Smooth muscle cell (in vitro differentiated cells): ENCODE measurements at regions not wholly inside any gene's neighbourhood (a gene's known extent, or its start where the extent isn't known, plus 50 kb on each side); places are given as distances from the start of the nearest gene placed in this dataset.

Experiments used
- DNase-seq: peaks from one replicate; lab custom pipeline; 2025; ENCODE audit not compliant: unreplicated experiment; lab: John Stamatoyannopoulos, UW
- H2AFZ ChIP-seq: fragments of 200-600 bp; sonication (generic); 2 replicates; pipeline ENCODE4 v1.6.0; 2016; ENCODE audit warnings: antibody characterized with exemption, low read depth, mild to moderate bottlenecking
- H3F3A ChIP-seq: fragments of 200-600 bp; sonication (generic); 2 replicates; pipeline ENCODE4 v1.6.0; 2017; ENCODE audit warnings: antibody characterized with exemption, low read depth
- H3K27ac ChIP-seq: fragments of 200-600 bp; sonication (generic); 2 replicates; pipeline ENCODE4 v1.5.1; 2016; ENCODE audit warnings: low read depth, mild to moderate bottlenecking
- H3K27me3 ChIP-seq: fragments of 200-600 bp; sonication (generic); 2 replicates; pipeline ENCODE4 v1.6.1; 2016; ENCODE audit warnings: low read depth, mild to moderate bottlenecking
- H3K36me3 ChIP-seq: fragments of 200-600 bp; sonication (generic); 2 replicates; pipeline ENCODE4 v1.5.1; 2016; ENCODE audit warnings: low read depth
- H3K4me1 ChIP-seq: fragments of 200-600 bp; sonication (generic); 2 replicates; pipeline ENCODE4 v1.5.1; 2016; ENCODE audit warnings: low read depth
- H3K4me2 ChIP-seq: fragments of 200-600 bp; sonication (generic); 2 replicates; pipeline ENCODE4 v1.6.0; 2016; ENCODE audit warnings: mild to moderate bottlenecking
- H3K4me3 ChIP-seq: fragments of 200-600 bp; sonication (generic); 2 replicates; pipeline ENCODE4 v1.5.1; 2016; ENCODE audit warnings: mild to moderate bottlenecking
- H3K79me2 ChIP-seq: fragments of 200-600 bp; sonication (generic); 2 replicates; pipeline ENCODE4 v1.6.0; 2016; ENCODE audit warnings: low read depth, mild to moderate bottlenecking
- H3K9ac ChIP-seq: fragments of 200-600 bp; sonication (generic); 2 replicates; pipeline ENCODE4 v1.6.0; 2016; ENCODE audit warnings: low read depth
- H3K9me3 ChIP-seq: fragments of 200-600 bp; sonication (generic); replicated peaks from 2 replicates; pipeline ENCODE4 v1.5.1; 2016; ENCODE audit warnings: low read depth
- H4K20me1 ChIP-seq: fragments of 200-600 bp; sonication (generic); 2 replicates; pipeline ENCODE4 v1.6.0; 2016; ENCODE audit warnings: low read depth
- CTCF ChIP-seq: fragments of 200-600 bp; sonication (generic); IDR thresholded peaks from 2 replicates; pipeline ENCODE4 v1.5.1; 2017; ENCODE audit warnings: borderline replicate concordance, mild to moderate bottlenecking, antibody characterized with exemption; ENCODE audit not compliant: insufficient read depth, poor library complexity, severe bottlenecking
- WGBS: methylation state at CpG from one replicate; pipeline ENCODE4 v1.1.7; 2016; ENCODE audit warnings: low lambda C conversion rate; 5-methylcytosine and 5-hydroxymethylcytosine counted together

DNA sequence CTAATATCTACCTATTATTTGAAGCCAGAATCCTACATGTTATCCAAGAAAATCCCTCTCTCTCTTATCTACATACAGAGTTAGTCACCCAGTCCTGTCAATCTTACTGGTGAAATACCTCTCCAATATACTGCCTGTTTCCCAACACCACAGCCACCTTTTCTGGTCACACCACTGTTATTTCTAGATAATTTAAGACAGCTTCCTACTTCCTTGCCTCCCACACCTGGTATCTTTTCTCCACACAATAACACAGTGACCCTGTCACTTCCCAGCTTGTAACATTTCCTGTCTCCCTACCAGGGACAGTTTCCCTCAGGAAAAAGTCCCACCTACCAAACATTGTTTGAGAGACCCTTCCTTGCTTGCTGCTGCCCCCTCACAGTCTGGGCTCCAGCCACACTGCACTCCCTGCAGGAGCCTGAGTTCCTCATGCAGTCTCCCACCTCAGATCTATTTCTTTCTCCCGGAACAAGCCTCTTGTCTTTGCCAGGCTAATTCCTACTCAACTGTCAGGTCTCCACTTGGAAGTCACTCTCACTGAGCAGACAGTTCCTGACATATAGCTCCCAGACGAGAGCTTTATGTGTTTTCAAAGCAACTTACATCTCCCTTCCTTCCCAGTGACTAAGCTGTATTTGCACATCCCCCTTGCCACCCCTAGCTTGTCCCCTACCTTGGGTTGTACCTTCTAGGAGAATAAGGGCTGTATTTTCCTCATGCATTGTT, 73.6 kb upstream of the QRFPR start:
- no peak for TF ChIP-seq CTCF
- no peaks in the 10 kb centered on the region for H3K79me2 ChIP-seq
- no peaks in the 10 kb centered on the region for H3K4me1 ChIP-seq
- no peaks in the 10 kb centered on the region for H3K9me3 ChIP-seq
- no peaks in the 10 kb centered on the region for H3K36me3 ChIP-seq
- H3K4me2 ChIP-seq = no peak overlapping the region
- no peaks in the 10 kb centered on the region for H3F3A ChIP-seq
- H4K20me1 ChIP-seq = no peaks in the 10 kb centered on the region
- WGBS = 36% methylated on average over 2 of the region's 2 CpGs
- H3K27ac ChIP-seq = no peak overlapping the region
- DNase-seq = no peak
- H3K9ac ChIP-seq = no peak overlapping the region
- H3K27me3 ChIP-seq = peaks cover 3% of the 10 kb centered on the region
- no peak overlapping the region for H2AFZ ChIP-seq
- H3K4me3 ChIP-seq = no peak overlapping the region

- Histone ChIP-seq H3K27ac (no peak overlapping the region), H3K4me1 (no peaks in the 10 kb centered on the region), H2AFZ (no peak overlapping the region), H3K9me3 (no peaks in the 10 kb centered on the region), H4K20me1 (no peaks in the 10 kb centered on the region), H3F3A (no peaks in the 10 kb centered on the region), H3K4me2 (no peak overlapping the region), H3K79me2 (no peaks in the 10 kb centered on the region), H3K36me3 (no peaks in the 10 kb centered on the region), H3K9ac (no peak overlapping the region), H3K4me3 (no peak overlapping the region), H3K27me3 (no peaks in the 10 kb centered on the region)
- WGBS = 82% methylated on average over 1 of the region's 1 CpG
- no peak for DNase-seq
- no peak for TF ChIP-seq CTCF
Observed at GRCh38 chr4:121451310-121451709, 70.5 kb upstream of the QRFPR start.

DNA sequence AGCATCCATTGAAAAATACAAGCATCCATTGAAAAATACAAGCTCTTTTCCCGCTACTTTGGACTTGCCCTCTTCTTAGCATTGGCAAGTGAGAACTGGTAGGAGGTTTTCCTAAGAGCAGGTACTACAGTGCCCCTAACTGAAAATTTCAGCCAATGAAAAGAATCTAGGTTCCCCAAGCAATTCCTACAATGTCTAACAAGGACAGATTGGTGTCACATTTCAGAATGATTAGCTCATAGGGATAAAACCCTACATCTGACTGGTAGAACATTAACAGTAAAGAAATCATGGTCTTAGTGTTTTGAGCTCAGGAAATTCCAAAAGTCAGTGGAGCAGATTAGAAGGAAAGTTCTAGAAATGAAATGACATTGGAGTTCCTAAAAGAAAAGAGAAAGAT, 68.6 kb upstream of the QRFPR start:
- WGBS = 100% methylated on average over 1 of the region's 1 CpG

More for the DNA sequence above, 68.6 kb upstream of the QRFPR start:
- Histone ChIP-seq H3K9me3 (no peaks in the 10 kb centered on the region), H3K27ac (no peak overlapping the region), H3F3A (no peaks in the 10 kb centered on the region), H3K4me3 (no peak overlapping the region), H4K20me1 (no peaks in the 10 kb centered on the region), H3K9ac (no peak overlapping the region), H3K36me3 (no peaks in the 10 kb centered on the region), H3K4me1 (no peaks in the 10 kb centered on the region), H2AFZ (no peak overlapping the region), H3K79me2 (no peaks in the 10 kb centered on the region), H3K27me3 (no peaks in the 10 kb centered on the region), H3K4me2 (no peak overlapping the region)
- TF ChIP-seq CTCF = no peak
- no peak for DNase-seq
